HepG2 (cell line): ENCODE measurements at regions not wholly inside any gene's neighbourhood (a gene's known extent, or its start where the extent isn't known, plus 50 kb on each side); places are given as distances from the start of the nearest gene placed in this dataset.

ENCODE experiments used
- CBFB ChIP-seq: sonication (generic); formaldehyde crosslinking; IDR thresholded peaks from 2 replicates; pipeline ENCODE4 v1.4.0; 2020; ENCODE audit warnings: missing genetic modification reagents
- CCDC6 ChIP-seq: sonication (generic); formaldehyde crosslinking; IDR thresholded peaks from 2 replicates; pipeline ENCODE4 v1.8.1; 2022; ENCODE audit warnings: mild to moderate bottlenecking, missing genetic modification reagents, moderate library complexity
- CTCF ChIP-seq: sonication (generic); formaldehyde crosslinking; IDR thresholded peaks from 2 replicates; pipeline ENCODE4 v1.5.0; 2020; ENCODE audit warnings: mild to moderate bottlenecking, missing genetic modification reagents, moderate library complexity
- FOXA1 ChIP-seq, 2 experiments: fragments of 450-650 bp in 1 of 2; sonication (generic) in 1 of 2; formaldehyde crosslinking in 1 of 2; IDR thresholded peaks; 2 replicates each; pipeline versions ENCODE4 v1.4.0 to v1.6.1; 2016 to 2020; ENCODE audit warnings: missing genetic modification reagents in 1 of 2
- GABPA ChIP-seq, 2 experiments: IDR thresholded peaks; 2 replicates each; pipeline ENCODE4 v1.6.1; 2011 to 2016; ENCODE audit warnings: low read depth in 2 of 2, low read length in 1 of 2, missing biosample characterization in 1 of 2, missing genetic modification characterization in 1 of 2
- JUNB ChIP-seq: sonication (generic); formaldehyde crosslinking; IDR thresholded peaks from 2 replicates; pipeline ENCODE4 v1.8.0; 2022; ENCODE audit warnings: missing genetic modification reagents, mild to moderate bottlenecking, borderline replicate concordance
- NR3C1 ChIP-seq: sonication (generic); formaldehyde crosslinking; IDR thresholded peaks from 2 replicates; pipeline ENCODE4 v1.4.0; 2020; ENCODE audit warnings: missing genetic modification reagents
- PCBP1 ChIP-seq: fragments of 200-400 bp; formaldehyde crosslinking; IDR thresholded peaks from 2 replicates; pipeline ENCODE4 v1.6.1; 2017; ENCODE audit warnings: mild to moderate bottlenecking, low read depth, low read length, borderline replicate concordance
- REST ChIP-seq, 2 experiments: IDR thresholded peaks; 2 replicates each; pipeline ENCODE4 v1.6.1; 2011 to 2012; ENCODE audit warnings: low read length in 2 of 2, borderline replicate concordance in 1 of 2, low read depth in 1 of 2, mild to moderate bottlenecking in 1 of 2, moderate library complexity in 1 of 2
- TAF1 ChIP-seq: sonication (generic); formaldehyde crosslinking; IDR thresholded peaks from 2 replicates; pipeline ENCODE4 v1.4.0; 2020; ENCODE audit warnings: missing genetic modification reagents
- ZBTB44 ChIP-seq: sonication (generic); formaldehyde crosslinking; IDR thresholded peaks from 2 replicates; pipeline ENCODE4 v1.4.0; 2020; ENCODE audit warnings: missing genetic modification reagents
- ZFP36 ChIP-seq: fragments of 150-350 bp; IDR thresholded peaks from 2 replicates; pipeline ENCODE4 v1.6.1; 2018; ENCODE audit warnings: borderline replicate concordance, low read length, low read depth; ENCODE audit not compliant: partially characterized antibody
- ZNF296 ChIP-seq: sonication (generic); formaldehyde crosslinking; conservative IDR thresholded peaks from 2 replicates; pipeline ENCODE4 v1.5.0; 2020; ENCODE audit warnings: mild to moderate bottlenecking, missing genetic modification reagents
- ZNF510 ChIP-seq: sonication (generic); formaldehyde crosslinking; IDR thresholded peaks from 2 replicates; pipeline ENCODE4 v1.4.0; 2020; ENCODE audit warnings: low read depth, mild to moderate bottlenecking, missing genetic modification reagents

GRCh38 chr10:106136175-106136574 is 1028.3 kb downstream of the SORCS1 start:
- TF ChIP-seq CTCF (CRISPR knock-in tag), result no peak
- TF ChIP-seq CCDC6 (CRISPR knock-in tag), result no peak
- no peak for TF ChIP-seq GABPA (IDR thresholded peaks at IDR 0.05; ENCODE audit: low read depth, low read length)
- TF ChIP-seq GABPA (CRISPR knock-in tag; IDR thresholded peaks at IDR 0.05; ENCODE audit: low read depth), result no peak
- no peak for TF ChIP-seq ZNF296 (CRISPR knock-in tag)
- TF ChIP-seq ZBTB44, result no peak
- TF ChIP-seq REST (IDR thresholded peaks at IDR 0.05; ENCODE audit: borderline replicate concordance in 1 of 2, low read depth in 1 of 2, low read length in 2 of 2), result no peak
- no peak for TF ChIP-seq PCBP1
- TF ChIP-seq JUNB (CRISPR knock-in tag), result no peak
- TF ChIP-seq FOXA1 (IDR thresholded peaks at IDR 0.05), result no peak
- no peak for TF ChIP-seq FOXA1 (CRISPR knock-in tag; IDR thresholded peaks at IDR 0.05)
- no peak for TF ChIP-seq TAF1 (CRISPR knock-in tag)
- TF ChIP-seq NR3C1 (CRISPR knock-in tag), result no peak
- no peak for TF ChIP-seq CBFB (CRISPR knock-in tag)
- no peak for TF ChIP-seq ZNF510 (CRISPR knock-in tag)
- TF ChIP-seq ZFP36, result no peak
